ENCODE measurements at regions not wholly inside any gene's neighbourhood (a gene's known extent, or its start where the extent isn't known, plus 50 kb on each side); places are given as distances from the start of the nearest gene placed in this dataset.

DNA sequence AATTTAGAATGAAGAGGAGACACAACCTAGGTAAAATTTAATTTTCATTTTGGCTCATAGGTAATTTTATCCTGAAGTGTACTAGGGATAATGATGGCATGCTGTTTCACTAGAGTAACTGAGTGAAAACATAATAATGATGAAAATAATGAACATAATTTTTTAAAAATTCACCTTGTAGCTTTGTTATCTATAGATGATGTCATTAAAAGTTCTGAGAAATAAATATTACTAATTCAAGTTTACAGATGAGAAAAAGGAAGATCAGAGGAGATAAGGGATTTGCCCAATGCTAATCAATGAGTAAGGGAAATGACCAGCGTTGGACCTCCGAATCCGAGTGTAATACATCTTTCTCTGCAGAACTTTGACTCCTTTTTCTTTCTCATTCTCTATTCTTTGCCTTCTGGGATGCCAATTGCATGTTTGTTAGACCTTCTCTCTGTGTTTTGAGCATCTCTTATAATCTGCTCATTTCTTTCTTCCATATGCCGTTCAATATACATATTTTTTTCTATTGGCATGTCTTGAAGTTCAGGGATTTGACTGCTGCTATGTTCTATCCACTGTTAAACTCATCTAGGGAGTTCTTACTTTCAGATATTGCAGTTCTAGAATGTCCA is 186.5 kb downstream of the SNX19 start:
- DNase-seq (ENCODE audit: low read depth in 2 of 2): no peak

- DNase-seq (ENCODE audit: low read depth in 2 of 2): no peak
Measured at GRCh38 chr11:130731401-130731800, 184.9 kb downstream of the SNX19 start.

- no peak for DNase-seq (ENCODE audit: low read depth in 2 of 2)
Measured at GRCh38 chr11:130732476-130732875, 183.8 kb downstream of the SNX19 start.

DNA sequence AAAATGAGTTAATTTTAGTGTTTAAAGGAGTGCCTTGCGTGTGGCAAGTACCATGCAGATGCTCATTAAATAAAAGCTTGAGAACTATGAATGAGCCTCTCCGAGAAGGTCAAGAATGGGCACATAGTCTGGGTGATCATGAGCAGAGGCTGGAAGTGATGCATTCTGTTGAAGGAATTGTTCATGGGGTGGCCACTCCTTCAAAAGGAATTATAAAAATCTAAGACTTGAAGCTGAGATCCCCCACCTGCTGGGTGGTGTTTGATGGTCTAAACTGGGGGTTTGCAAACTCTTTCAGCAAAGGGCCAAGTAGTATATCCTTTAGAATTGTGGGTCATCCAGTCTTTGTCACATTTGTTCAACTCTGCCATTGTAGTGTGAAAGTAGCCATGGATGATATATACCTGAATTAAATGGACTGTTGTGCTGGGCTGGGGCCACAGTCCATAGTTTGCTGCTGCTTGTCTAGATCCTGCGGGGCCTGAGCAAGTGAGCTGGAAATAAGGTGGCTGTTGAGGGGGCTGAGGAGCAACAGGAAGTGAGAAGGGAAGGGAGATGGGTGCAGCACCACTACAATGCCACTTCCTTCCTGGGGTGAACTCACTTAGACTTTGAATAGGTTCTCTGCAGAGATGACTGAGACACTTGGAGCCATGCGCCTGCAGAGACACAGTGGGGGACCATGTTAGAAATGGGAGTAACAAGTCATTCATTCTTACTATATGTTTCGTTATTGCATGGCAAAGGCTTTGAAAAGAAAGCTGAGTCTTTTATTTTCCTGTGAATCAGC is 179.0 kb downstream of the SNX19 start:
- DNase-seq (ENCODE audit: low read depth in 2 of 2): no peak

GRCh38 chr11:130737866-130738431 is 178.3 kb downstream of the SNX19 start:
- DNase-seq (ENCODE audit: low read depth in 2 of 2): peak; percentile 22 to 23

GRCh38 chr11:130738611-130739010 is 177.7 kb downstream of the SNX19 start:
- no peak for DNase-seq (ENCODE audit: low read depth in 2 of 2)

DNA sequence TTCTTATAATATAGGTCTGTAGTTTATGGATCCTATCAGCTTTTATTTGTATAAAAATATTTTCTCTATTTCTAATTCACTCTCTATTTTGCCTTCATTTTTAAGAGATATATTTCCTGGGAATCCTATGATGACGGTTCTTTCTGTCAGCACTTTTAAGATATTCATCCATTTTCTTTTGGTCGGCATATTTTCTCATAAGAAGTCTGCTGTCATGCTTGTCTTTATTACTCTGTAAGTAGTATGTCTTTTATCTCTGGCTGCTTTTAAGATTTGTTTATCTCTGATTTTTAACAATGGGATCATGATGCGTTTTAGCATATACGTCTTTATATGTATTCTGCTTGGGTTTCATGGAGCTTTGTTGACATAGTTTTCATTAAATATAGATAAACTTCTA is 175.5 kb downstream of the SNX19 start:
- no peak for DNase-seq (ENCODE audit: low read depth in 2 of 2)

DNA sequence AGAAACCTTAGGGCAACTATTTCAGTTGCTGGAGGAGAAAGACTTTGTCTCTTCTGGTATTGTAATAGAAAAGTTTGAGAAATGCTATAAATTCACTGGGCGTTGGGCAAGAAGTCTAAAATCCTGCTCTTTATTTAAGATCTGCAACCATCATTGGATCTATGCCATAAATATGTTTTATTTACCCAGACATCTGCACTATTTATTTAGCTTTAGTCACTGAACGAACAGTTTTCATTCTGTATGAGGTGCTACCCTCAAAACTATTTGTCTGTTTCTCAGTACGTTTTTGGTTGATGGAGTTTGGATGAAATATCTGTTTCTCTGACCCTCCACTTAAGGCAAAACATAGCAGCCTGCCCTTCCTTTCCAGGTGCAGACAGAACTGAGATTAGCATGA is 171.5 kb downstream of the SNX19 start:
- no peak for DNase-seq (ENCODE audit: low read depth in 2 of 2)

- no peak for DNase-seq (ENCODE audit: low read depth in 2 of 2)
Measured at GRCh38 chr11:130749216-130749615, 167.1 kb downstream of the SNX19 start.

DNA sequence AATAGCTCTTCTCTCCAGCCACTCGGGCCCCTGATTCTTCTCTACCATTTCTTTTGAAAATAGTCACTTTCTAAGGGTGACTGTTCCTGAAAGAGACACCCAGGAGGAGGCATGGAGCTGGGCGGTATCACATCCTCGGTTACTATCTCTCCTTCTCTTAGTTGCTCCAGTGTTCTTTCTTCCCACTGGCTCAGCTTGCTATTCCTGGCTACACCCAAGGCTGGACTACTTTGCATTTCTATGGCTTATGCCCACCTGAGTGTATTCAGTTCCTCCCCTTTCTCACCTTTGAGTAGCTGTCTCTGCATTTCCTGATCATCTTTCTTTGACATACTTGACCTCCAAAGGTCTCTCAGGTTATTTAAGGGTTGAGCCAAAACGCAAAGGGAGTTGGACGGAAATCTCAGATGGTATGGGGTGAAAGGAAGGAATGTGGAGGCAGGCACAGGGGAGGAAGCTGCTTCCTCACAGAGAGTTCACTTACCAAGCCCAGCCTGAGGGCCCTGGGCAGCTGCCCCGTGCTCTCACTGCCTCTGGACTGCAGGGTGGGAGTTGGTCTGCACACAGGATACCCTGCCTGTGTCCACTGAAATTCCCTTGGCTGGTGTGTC is 155.7 kb downstream of the SNX19 start:
- no peak for DNase-seq (ENCODE audit: low read depth in 2 of 2)

DNA sequence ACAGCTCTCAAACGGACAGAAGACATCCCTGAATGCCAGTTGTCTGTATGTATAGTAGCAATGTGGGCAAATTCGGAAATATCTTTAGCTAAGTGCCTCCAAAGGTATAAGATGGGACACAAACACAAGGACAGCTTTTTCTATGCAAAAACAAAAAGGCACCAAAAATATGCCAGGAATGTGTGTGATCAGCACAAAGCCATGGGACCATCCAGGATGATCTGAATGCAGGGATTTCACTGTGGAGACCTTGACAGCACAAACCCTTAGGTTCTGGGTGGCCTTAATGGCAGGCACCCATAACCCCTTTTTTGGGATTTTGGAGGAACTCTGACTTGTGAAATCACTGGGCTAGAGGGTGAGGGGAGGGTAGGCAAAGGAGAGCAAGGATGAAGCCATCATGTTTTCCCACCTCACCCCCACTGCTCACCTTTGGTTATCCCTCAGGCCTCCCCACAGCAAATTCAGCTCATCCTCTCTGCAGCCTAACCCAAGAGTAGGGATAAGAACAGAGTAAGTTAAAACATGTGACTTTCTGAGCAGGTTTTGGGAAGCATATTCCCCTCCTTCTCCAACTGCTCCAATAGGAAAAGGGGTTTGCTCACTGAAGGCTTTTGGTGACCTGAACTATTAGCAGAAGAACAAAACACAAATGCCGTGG is 154.6 kb downstream of the SNX19 start:
- DNase-seq (ENCODE audit: low read depth in 2 of 2): no peak

GRCh38 chr11:130762638-130763037 is 153.6 kb downstream of the SNX19 start:
- no peak for DNase-seq (ENCODE audit: low read depth in 2 of 2)

GRCh38 chr11:130763087-130763980 is 152.9 kb downstream of the SNX19 start:
- DNase-seq (ENCODE audit: low read depth in 2 of 2): no peak

DNA sequence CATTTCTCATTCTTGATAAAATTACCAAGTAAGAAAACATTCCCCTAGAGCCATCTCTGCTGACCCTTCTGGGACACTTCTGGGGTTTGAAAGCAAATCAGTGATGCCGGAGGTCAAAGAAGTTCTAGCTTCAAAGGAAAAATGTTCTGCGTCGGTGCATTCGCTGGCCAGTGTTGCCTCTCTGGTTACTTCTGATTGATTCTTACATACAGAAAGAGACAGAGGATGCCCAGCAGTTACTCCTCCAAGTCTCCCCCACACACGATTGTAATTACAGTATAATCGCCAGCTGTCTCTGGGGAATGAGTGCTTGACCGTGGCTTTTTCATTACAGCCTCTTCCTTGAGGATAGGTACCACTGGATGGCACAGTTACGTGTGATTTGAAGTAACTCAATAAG is 150.9 kb downstream of the SNX19 start:
- DNase-seq (ENCODE audit: low read depth in 2 of 2): no peak

DNA sequence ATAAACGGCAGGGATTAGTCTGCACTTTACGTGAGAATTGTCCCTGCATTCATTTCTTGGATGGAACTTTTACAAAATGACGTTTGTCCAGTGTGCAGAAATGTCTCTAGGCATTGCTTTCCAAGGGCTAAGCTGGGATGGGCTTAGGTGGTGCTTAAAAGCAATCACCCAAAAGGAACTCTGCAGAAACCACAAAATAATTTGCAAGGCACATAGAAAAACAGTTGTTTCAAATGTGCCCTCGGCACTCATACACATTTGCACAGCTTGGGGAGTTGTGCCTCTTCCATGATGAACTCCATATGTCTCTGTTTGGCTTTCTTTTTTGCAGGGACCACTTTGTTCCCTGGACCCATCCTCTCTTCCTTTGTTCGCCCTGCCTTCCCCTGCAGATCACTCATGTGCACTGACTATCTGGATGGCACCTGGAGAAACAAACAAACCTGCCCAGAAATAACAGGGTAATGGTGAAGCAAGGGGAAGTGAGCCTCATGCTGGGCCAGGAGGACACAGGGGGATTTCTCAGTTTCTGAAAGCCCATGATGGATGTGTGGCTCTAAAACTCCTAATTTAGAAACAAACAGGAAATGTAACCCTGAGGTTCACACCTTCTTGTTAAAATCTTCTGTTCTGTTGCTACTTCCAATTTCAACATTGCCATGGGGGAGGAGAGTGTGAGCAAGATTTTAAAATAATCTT is 150.2 kb downstream of the SNX19 start:
- no peak for DNase-seq (ENCODE audit: low read depth in 2 of 2)

DNA sequence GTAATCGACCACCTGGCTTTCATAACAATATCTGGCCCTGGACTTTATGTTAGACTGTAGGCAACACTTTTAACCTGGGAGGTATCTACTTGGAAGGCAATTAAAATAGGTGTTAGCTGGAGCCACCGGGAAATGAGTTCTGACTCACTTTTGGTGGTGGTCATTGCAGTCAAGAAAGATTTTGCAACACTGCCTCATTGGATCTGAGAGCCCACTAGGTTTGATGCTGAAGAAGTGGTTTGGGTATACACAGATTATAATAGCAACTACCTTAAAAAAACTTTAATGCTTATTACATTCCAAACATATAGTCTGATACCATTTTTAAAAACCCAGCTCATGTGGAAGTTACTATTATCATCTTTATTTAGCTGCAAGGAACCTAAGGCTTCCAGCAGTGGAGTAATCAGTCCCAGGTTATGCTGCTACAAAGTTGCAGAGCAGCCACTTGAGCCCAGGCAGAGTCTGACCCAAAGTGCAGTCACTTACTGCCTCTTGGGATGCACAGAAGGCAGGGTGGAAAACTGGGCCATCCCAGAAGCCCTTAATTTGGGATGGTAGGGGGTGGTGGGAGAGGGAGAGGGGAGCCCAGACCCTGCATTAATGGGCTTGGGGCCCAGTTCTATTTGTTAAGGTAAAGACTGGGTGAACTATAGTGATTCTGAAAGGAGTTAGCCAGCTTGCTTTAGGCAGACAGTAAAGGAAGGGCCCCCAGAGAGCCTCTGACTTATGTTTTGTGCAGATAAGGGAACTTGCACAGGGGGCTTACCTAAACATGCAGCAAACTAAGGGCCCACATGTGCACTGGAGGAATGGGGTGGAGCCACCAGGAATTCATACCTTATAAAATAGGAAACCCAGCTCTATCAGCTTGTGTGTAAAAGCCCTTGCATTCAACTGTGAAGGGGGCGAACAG is 149.4 kb downstream of the SNX19 start:
- no peak for DNase-seq (ENCODE audit: low read depth in 2 of 2)

DNA sequence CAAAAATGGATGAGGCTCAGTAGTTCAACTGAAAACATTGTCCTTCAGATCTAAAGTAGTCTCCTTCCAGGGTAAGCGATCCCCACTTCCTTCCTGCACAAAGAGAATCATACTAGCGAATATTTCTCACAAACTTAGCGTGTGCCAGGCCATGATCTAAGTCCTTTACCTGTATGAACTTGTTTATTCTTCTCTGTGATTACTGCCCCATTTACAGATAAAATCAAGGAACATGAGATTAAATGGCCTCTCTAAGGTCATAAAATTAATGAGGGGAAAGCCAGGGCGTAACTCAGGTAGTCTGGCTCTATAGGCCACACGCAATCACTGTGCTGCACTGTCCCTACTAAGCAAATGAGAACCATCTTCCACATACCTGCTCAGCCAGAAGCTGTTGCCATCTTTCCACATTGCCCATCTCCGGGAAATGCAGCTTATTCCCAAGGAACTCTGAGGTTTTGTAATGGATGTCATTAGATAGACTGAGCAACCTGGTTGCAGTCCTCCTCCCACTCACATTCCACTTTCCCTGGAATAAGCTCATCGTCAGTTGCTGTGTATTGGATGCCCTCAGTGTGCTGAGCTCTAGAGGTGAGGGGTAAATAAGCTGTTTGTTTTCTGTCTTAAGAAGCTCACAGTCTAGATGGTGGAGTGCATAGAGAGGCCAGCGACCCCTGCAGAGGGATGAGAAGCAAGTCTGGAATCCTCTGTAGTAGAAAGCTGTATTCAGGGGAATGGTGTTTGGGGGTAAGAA is 146.3 kb downstream of the SNX19 start:
- no peak for DNase-seq (ENCODE audit: low read depth in 2 of 2)

DNA sequence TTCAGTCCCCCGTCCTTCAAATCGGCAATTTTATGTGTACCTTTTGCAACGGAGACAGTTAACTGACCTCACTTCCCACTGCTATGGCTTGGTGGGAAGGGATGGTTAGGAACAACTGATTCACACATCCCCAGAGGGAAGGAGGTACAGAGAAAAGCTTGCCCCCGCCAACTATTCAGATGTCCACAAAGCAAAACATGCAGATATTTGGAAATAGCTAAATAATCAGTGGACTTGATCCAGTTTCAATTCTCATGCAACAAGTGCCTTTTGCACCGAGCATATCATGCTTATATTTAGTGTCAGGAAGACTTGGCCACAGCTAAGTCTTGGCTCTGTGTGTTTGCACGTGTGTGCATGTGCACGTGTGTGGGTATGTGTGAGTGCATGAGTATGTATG is 144.6 kb downstream of the SNX19 start:
- no peak for DNase-seq (ENCODE audit: low read depth in 2 of 2)
